Suprapubic skin (tissue), 3 donors: ENCODE measurements at regions not wholly inside any gene's neighbourhood (a gene's known extent, or its start where the extent isn't known, plus 50 kb on each side); places are given as distances from the start of the nearest gene placed in this dataset.

Experiments
- EP300 ChIP-seq: sonication (generic); formaldehyde crosslinking; IDR thresholded peaks from one replicate; pipeline ENCODE4 v1.6.1; 2017; ENCODE audit warnings: antibody characterized with exemption
- POLR2A ChIP-seq, 2 donors: fragments of 450-650 bp; IDR thresholded peaks; one replicate each; pipeline ENCODE4 v1.6.1; 2017; ENCODE audit warnings: antibody characterized with exemption in 2 of 2, mild to moderate bottlenecking in 2 of 2, moderate library complexity in 2 of 2
- TF ChIP-seq, protein P1 (sequence below), 2 donors: fragments of 200-600 bp in 1 of 2; fragments of 450-650 bp in 1 of 2; sonication (generic) in 1 of 2; IDR thresholded peaks; one replicate each; pipeline ENCODE4 v1.5.1; 2016 to 2019; ENCODE audit warnings: antibody characterized with exemption in 2 of 2, mild to moderate bottlenecking in 1 of 2, moderate library complexity in 1 of 2

- TF ChIP-seq EP300 = no peak
- TF ChIP-seq, protein P1, sequence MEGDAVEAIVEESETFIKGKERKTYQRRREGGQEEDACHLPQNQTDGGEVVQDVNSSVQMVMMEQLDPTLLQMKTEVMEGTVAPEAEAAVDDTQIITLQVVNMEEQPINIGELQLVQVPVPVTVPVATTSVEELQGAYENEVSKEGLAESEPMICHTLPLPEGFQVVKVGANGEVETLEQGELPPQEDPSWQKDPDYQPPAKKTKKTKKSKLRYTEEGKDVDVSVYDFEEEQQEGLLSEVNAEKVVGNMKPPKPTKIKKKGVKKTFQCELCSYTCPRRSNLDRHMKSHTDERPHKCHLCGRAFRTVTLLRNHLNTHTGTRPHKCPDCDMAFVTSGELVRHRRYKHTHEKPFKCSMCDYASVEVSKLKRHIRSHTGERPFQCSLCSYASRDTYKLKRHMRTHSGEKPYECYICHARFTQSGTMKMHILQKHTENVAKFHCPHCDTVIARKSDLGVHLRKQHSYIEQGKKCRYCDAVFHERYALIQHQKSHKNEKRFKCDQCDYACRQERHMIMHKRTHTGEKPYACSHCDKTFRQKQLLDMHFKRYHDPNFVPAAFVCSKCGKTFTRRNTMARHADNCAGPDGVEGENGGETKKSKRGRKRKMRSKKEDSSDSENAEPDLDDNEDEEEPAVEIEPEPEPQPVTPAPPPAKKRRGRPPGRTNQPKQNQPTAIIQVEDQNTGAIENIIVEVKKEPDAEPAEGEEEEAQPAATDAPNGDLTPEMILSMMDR (IDR thresholded peaks at IDR 0.05) = no peak
- TF ChIP-seq POLR2A (IDR thresholded peaks at IDR 0.05) = no peak
These were observed 82.8 kb upstream of the SLC44A3 start for GRCh38 chr1:94737124-94737998.
